ENCODE measurements at regions not wholly inside any gene's neighbourhood (a gene's known extent, or its start where the extent isn't known, plus 50 kb on each side); places are given as distances from the start of the nearest gene placed in this dataset.

- TF ChIP-seq CTCF (IDR thresholded peaks at IDR 0.05; ENCODE audit: insufficient read depth, low read length) (no peak), POLR2AphosphoS5 (IDR thresholded peaks at IDR 0.05; ENCODE audit: low read depth) (no peak)
Measured at GRCh38 chr3:34319881-34320280, 521.5 kb downstream of the PDCD6IP start.

Data from HL-60 (cell line).